Upper lobe of left lung (tissue), 4 donors: ENCODE measurements at regions not wholly inside any gene's neighbourhood (a gene's known extent, or its start where the extent isn't known, plus 50 kb on each side); places are given as distances from the start of the nearest gene placed in this dataset.

ENCODE experiments used
- CTCF ChIP-seq, 6 experiments: fragments of 450-650 bp in 4 of 6; fragments of 200-600 bp in 2 of 6; sonication (generic) in 2 of 6; IDR thresholded peaks; one replicate each; pipeline ENCODE4 v1.5.1; 2016 to 2019; ENCODE audit warnings: antibody characterized with exemption in 6 of 6
- POLR2A ChIP-seq, 4 donors: fragments of 450-650 bp; IDR thresholded peaks; one replicate each; pipeline ENCODE4 v1.5.1; 2016 to 2017; ENCODE audit warnings: antibody characterized with exemption in 4 of 4, mild to moderate bottlenecking in 2 of 4
- POLR2AphosphoS5 ChIP-seq, 2 donors: sonication (generic); formaldehyde crosslinking; IDR thresholded peaks; one replicate each; pipeline ENCODE4 v1.5.1; 2017; ENCODE audit warnings: antibody characterized with exemption in 2 of 2

- no peak for TF ChIP-seq POLR2AphosphoS5 (IDR thresholded peaks at IDR 0.05)
- TF ChIP-seq CTCF (IDR thresholded peaks at IDR 0.05): no peak
- no peak for TF ChIP-seq POLR2A (IDR thresholded peaks at IDR 0.05)
Observed at GRCh38 chr14:98993818-98994217, 278.2 kb downstream of the BCL11B start.
